Upper lobe of left lung (tissue), 6 donors: ENCODE measurements at regions not wholly inside any gene's neighbourhood (a gene's known extent, or its start where the extent isn't known, plus 50 kb on each side); places are given as distances from the start of the nearest gene placed in this dataset.

Source experiments
- ATAC-seq, 2 donors: fragments of 200-7000 bp; cut with Tn5 transposase; one replicate each; pipeline ENCODE4 v1.9.1; 2022; ENCODE audit warnings: mild to moderate bottlenecking in 2 of 2, moderate library complexity in 2 of 2; ENCODE audit not compliant: low FRiP score in 2 of 2
- DNase-seq, 2 donors: peaks; one replicate each; pipeline ENCODE4 v3.0.0-alpha.2; 2019 to 2020
- H3K27ac ChIP-seq, 4 donors: fragments of 200-600 bp; sonication (generic); one replicate each; pipeline ENCODE4 v1.5.1; 2016 to 2019
- H3K27me3 ChIP-seq, 4 donors: fragments of 200-600 bp; sonication (generic); one replicate each; pipeline ENCODE4 v1.5.1; 2017 to 2019
- H3K36me3 ChIP-seq, 4 donors: fragments of 200-600 bp; sonication (generic); one replicate each; pipeline ENCODE4 v1.5.1; 2016 to 2019
- H3K4me1 ChIP-seq, 4 donors: fragments of 200-600 bp; sonication (generic); one replicate each; pipeline ENCODE4 v1.5.1; 2018 to 2019
- H3K4me3 ChIP-seq, 4 donors: fragments of 200-600 bp; sonication (generic); one replicate each; pipeline ENCODE4 v1.5.1; 2017 to 2019; ENCODE audit warnings: mild to moderate bottlenecking in 2 of 4, moderate library complexity in 1 of 4
- H3K9me3 ChIP-seq, 4 donors: fragments of 200-600 bp; sonication (generic); one replicate each; pipeline ENCODE4 v1.5.1; 2018 to 2019
- EP300 ChIP-seq, 4 donors: sonication (generic); formaldehyde crosslinking; IDR thresholded peaks; one replicate each; pipeline ENCODE4 v1.5.1; 2017; ENCODE audit warnings: antibody characterized with exemption in 4 of 4, control low read depth in 2 of 4
- POLR2A ChIP-seq, 4 donors: fragments of 450-650 bp; IDR thresholded peaks; one replicate each; pipeline ENCODE4 v1.5.1; 2016 to 2017; ENCODE audit warnings: antibody characterized with exemption in 4 of 4, mild to moderate bottlenecking in 2 of 4
- POLR2AphosphoS5 ChIP-seq, 2 donors: sonication (generic); formaldehyde crosslinking; IDR thresholded peaks; one replicate each; pipeline ENCODE4 v1.5.1; 2017; ENCODE audit warnings: antibody characterized with exemption in 2 of 2
- WGBS, 2 donors: methylation state at CpG; one replicate each; pipeline ENCODE4 v1.1.5; 2017 to 2018; 5-methylcytosine and 5-hydroxymethylcytosine counted together
- TF ChIP-seq, protein P1 (sequence below), 6 experiments: fragments of 450-650 bp in 4 of 6; fragments of 200-600 bp in 2 of 6; sonication (generic) in 2 of 6; IDR thresholded peaks; one replicate each; pipeline ENCODE4 v1.5.1; 2016 to 2019; ENCODE audit warnings: antibody characterized with exemption in 6 of 6
- donor health status: DM: no; HTN: no; CAD: no; lungs with moderate emphysema.
- donor health status: DM: no; HTN: yes; CAD: no; lungs with severe emphysema.

DNA sequence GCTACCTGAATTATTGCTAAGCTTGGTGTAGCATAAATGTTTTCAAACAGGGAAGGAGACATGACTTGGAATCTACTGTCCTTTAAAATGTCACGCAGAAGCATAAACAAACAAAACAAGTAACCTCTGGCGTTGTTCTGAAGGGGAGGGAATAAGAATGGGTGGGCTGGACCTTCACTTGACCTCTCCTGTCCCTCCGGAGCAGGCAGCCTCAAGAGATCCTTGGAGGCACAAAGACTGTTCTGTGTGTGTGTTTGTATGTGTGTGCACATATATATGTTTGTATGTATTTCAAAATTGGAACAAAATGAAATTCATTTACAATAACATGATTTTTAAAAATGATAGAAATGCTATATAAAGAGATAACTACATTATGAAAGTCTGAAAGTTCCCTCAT lies 91.3 kb upstream of the DCLK2 start:
- Histone ChIP-seq H3K4me1 (peaks cover 0 to 4% (median 0%) of the 10 kb centered on the region in 4 donors), H3K9me3 (no peaks in the 10 kb centered on the region), H3K27ac (no peak overlapping the region), H3K27me3 (no peaks in the 10 kb centered on the region), H3K4me3 (no peak overlapping the region), H3K36me3 (no peaks in the 10 kb centered on the region)
- DNase-seq (no peak), ATAC-seq (no peak)
- WGBS, 2 donors = 29 to 32% methylated on average over 3 of the region's 3 CpGs
- TF ChIP-seq POLR2AphosphoS5 (IDR thresholded peaks at IDR 0.05) (no peak), POLR2A (IDR thresholded peaks at IDR 0.05) (no peak), EP300 (IDR thresholded peaks at IDR 0.05) (no peak)
- TF ChIP-seq, protein P1, sequence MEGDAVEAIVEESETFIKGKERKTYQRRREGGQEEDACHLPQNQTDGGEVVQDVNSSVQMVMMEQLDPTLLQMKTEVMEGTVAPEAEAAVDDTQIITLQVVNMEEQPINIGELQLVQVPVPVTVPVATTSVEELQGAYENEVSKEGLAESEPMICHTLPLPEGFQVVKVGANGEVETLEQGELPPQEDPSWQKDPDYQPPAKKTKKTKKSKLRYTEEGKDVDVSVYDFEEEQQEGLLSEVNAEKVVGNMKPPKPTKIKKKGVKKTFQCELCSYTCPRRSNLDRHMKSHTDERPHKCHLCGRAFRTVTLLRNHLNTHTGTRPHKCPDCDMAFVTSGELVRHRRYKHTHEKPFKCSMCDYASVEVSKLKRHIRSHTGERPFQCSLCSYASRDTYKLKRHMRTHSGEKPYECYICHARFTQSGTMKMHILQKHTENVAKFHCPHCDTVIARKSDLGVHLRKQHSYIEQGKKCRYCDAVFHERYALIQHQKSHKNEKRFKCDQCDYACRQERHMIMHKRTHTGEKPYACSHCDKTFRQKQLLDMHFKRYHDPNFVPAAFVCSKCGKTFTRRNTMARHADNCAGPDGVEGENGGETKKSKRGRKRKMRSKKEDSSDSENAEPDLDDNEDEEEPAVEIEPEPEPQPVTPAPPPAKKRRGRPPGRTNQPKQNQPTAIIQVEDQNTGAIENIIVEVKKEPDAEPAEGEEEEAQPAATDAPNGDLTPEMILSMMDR (IDR thresholded peaks at IDR 0.05) = no peak

DNA sequence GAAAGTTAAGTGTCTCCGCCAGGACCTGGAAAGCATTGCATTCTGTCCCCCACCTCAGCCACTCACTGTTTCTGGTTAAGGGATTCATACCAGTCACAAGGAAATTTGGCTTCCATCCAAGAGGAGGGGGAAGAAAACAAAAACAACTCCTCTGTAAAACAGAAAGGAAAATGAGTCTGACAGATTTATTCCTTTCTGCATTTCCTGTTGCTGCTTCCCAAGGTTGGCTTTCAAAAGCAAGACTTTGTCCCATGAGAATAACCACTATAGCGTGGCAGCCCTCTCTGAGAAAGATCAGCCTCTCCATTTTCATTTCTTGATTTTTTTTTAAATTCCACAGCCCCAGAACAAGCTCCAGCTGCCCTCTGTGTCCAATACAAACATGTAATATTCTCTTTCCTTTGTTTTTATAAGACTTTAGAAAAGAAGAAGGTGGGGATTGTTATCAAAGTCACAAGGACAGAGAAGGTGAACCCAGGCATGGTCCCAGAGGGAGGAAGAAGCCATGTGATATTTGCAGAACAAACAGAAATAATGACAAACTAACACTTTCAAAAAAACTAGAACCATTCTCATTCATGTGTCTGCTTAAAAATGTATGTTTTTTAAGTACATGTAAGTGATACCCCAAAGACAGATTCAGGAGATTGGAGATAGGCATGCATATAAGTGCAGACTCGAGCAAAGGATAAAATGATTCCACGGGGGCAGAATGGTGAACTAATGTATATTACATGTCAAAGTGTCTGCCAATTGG lies 90.7 kb upstream of the DCLK2 start:
- DNase-seq = no peak
- no peak for ATAC-seq
- 59 to 71% methylated on average over 4 of the region's 4 CpGs for WGBS, 2 donors
- H3K9me3 ChIP-seq = no peaks in the 10 kb centered on the region
- no peaks in the 10 kb centered on the region for H3K27me3 ChIP-seq
- H3K4me1 ChIP-seq = peaks cover 0 to 4% (median 0%) of the 10 kb centered on the region in 4 donors
- no peaks in the 10 kb centered on the region for H3K36me3 ChIP-seq
- H3K4me3 ChIP-seq = no peak overlapping the region
- H3K27ac ChIP-seq = no peak overlapping the region
- TF ChIP-seq POLR2A (IDR thresholded peaks at IDR 0.05) (no peak), EP300 (IDR thresholded peaks at IDR 0.05) (no peak), POLR2AphosphoS5 (IDR thresholded peaks at IDR 0.05) (no peak)
- TF ChIP-seq, protein P1 (IDR thresholded peaks at IDR 0.05) = no peak

GRCh38 chr4:149988087-149988410 lies 90.2 kb upstream of the DCLK2 start:
- TF ChIP-seq EP300 (IDR thresholded peaks at IDR 0.05) (no peak), POLR2A (IDR thresholded peaks at IDR 0.05) (no peak), POLR2AphosphoS5 (IDR thresholded peaks at IDR 0.05) (no peak)
- TF ChIP-seq, protein P1 (IDR thresholded peaks at IDR 0.05) = no peak
- H3K27ac ChIP-seq = no peak overlapping the region
- peaks cover 0 to 4% (median 0%) of the 10 kb centered on the region in 4 donors for H3K4me1 ChIP-seq
- no peaks in the 10 kb centered on the region for H3K36me3 ChIP-seq
- WGBS, 2 donors = 86 to 90% methylated on average over 1 of the region's 1 CpG
- DNase-seq = no peak
- H3K9me3 ChIP-seq = no peaks in the 10 kb centered on the region
- ATAC-seq = no peak
- H3K4me3 ChIP-seq = no peak overlapping the region
- H3K27me3 ChIP-seq = no peaks in the 10 kb centered on the region

DNA sequence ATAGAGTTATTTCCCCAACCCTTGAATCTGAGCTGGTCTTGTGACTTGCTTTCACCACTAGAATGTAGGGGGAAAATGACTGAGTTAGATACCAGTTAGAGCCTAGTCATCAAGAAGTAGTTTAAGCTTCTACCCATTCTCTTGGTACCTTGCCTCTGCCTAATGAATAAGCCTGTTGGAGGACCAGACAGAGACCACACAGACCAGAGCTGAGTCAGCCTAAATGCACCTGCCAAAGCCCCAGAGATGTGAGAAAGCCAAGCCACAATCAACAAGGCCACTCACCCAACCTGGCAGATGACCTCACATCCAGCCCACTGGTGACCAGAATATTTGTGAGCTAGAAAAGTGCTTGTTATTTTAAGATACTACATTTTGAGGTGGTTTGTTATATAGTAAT lies 85.2 kb upstream of the DCLK2 start:
- H3K9me3 ChIP-seq = no peaks in the 10 kb centered on the region
- no peak for TF ChIP-seq POLR2A (IDR thresholded peaks at IDR 0.05)
- no peak for TF ChIP-seq EP300 (IDR thresholded peaks at IDR 0.05)
- TF ChIP-seq, protein P1 (IDR thresholded peaks at IDR 0.05) = no peak
- no peak for TF ChIP-seq POLR2AphosphoS5 (IDR thresholded peaks at IDR 0.05)
- DNase-seq = no peak
- no peak overlapping the region for H3K27ac ChIP-seq
- H3K4me1 ChIP-seq = no peaks in the 10 kb centered on the region
- H3K36me3 ChIP-seq = no peaks in the 10 kb centered on the region
- no peak for ATAC-seq
- H3K4me3 ChIP-seq = no peak overlapping the region
- H3K27me3 ChIP-seq = no peaks in the 10 kb centered on the region

DNA sequence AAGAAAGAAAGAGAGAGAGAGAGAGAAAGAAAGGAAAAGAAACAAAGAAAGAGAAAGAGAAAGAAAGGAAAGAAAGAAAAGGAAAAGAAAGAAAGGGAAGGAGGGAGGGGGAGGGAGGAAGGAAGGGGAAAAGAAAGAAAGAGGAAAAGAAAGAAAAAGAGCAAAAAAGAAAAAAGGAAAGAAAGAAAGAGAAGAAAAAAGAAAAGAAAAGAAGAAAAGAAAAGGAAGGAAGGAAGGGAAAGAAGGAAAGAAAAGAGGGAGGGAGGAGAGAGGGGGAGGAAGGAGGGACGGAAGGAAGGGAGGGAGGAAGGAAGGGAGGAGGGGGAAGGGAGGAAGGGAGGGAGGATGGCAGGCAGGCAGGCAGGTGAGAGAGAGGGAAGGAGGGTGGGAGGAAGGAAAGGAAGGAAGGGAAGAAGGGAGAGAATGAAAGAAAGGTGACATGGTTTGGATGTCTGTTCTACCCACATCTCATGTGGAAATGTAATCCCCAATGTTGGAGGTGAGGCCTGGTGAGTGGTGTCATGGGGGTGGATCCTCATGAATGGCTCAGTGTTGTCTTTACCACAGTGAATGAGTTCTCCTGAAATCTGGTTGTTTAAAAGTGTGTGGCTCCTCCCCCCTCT lies 83.0 kb upstream of the DCLK2 start:
- no peak for DNase-seq
- H3K4me3 ChIP-seq = no peak overlapping the region
- H3K27me3 ChIP-seq = no peaks in the 10 kb centered on the region
- WGBS, 2 donors = 72% methylated on average over 1 of the region's 1 CpG; no CpG with 5 or more reads in 1 of the 2 donors
- TF ChIP-seq EP300 (IDR thresholded peaks at IDR 0.05) (no peak), POLR2A (IDR thresholded peaks at IDR 0.05) (no peak), POLR2AphosphoS5 (IDR thresholded peaks at IDR 0.05) (no peak)
- TF ChIP-seq, protein P1 (IDR thresholded peaks at IDR 0.05) = no peak
- H3K4me1 ChIP-seq = no peaks in the 10 kb centered on the region
- no peaks in the 10 kb centered on the region for H3K36me3 ChIP-seq
- no peaks in the 10 kb centered on the region for H3K9me3 ChIP-seq
- no peak for ATAC-seq
- H3K27ac ChIP-seq = no peak overlapping the region
